ENCODE measurements at regions not wholly inside any gene's neighbourhood (a gene's known extent, or its start where the extent isn't known, plus 50 kb on each side); places are given as distances from the start of the nearest gene placed in this dataset.
A peak's percentile ranks its signal among the peaks of the same experiment; 100 is the strongest.
"Not testable (repeated sequence)": the region's sequence is repeated elsewhere in the genome, so short reads cannot be mapped to it uniquely, and the experiment has no call there.

GRCh38 chr15:44817797-44818196 lies 81.5 kb downstream of the TRIM69 start:
- H3K4me3 ChIP-seq (replicated peaks; ENCODE audit: low read depth, low read length); DNase-seq (ENCODE audit: low read depth): not testable (repeated sequence)

GRCh38 chr15:44819331-44819987 lies 83.1 kb downstream of the TRIM69 start:
- DNase-seq (ENCODE audit: low read depth): peak; percentile 52
- not testable (repeated sequence) for H3K4me3 ChIP-seq (replicated peaks; ENCODE audit: low read depth, low read length)

GRCh38 chr15:44820535-44820934 lies 84.2 kb downstream of the TRIM69 start:
- H3K4me3 ChIP-seq (replicated peaks; ENCODE audit: low read depth, low read length): not testable (repeated sequence)
- peak; percentile 27 for DNase-seq (ENCODE audit: low read depth)

- DNase-seq (ENCODE audit: low read depth): peak; percentile 9
- H3K4me3 ChIP-seq (replicated peaks; ENCODE audit: low read depth, low read length): not testable (repeated sequence)
These were observed 84.6 kb downstream of the TRIM69 start for GRCh38 chr15:44820967-44821366.

- DNase-seq (ENCODE audit: low read depth); H3K4me3 ChIP-seq (replicated peaks; ENCODE audit: low read depth, low read length): not testable (repeated sequence)
These were observed 88.2 kb downstream of the TRIM69 start for GRCh38 chr15:44824277-44825145.

GRCh38 chr15:44826583-44826982 lies 90.3 kb downstream of the TRIM69 start:
- DNase-seq (ENCODE audit: low read depth): not testable (repeated sequence)

GRCh38 chr15:44828229-44828914 lies 92.0 kb downstream of the TRIM69 start:
- DNase-seq (ENCODE audit: low read depth); H3K4me3 ChIP-seq (replicated peaks; ENCODE audit: low read depth, low read length): not testable (repeated sequence)

More at GRCh38 chr15:44826583-44826982, 90.3 kb downstream of the TRIM69 start:
- H3K4me3 ChIP-seq (replicated peaks; ENCODE audit: low read depth, low read length): not testable (repeated sequence)

GRCh38 chr15:44829150-44829549 lies 92.8 kb downstream of the TRIM69 start:
- H3K4me3 ChIP-seq (replicated peaks; ENCODE audit: low read depth, low read length); DNase-seq (ENCODE audit: low read depth): not testable (repeated sequence)

GRCh38 chr15:44830692-44831408 lies 94.5 kb downstream of the TRIM69 start:
- not testable (repeated sequence) for H3K4me3 ChIP-seq (replicated peaks; ENCODE audit: low read depth, low read length)
- peak; percentile 23 for DNase-seq (ENCODE audit: low read depth)

- H3K4me3 ChIP-seq (replicated peaks; ENCODE audit: low read depth, low read length); DNase-seq (ENCODE audit: low read depth): not testable (repeated sequence)
These were observed 95.0 kb downstream of the TRIM69 start for GRCh38 chr15:44831409-44831741.

- DNase-seq (ENCODE audit: low read depth); H3K4me3 ChIP-seq (replicated peaks; ENCODE audit: low read depth, low read length): not testable (repeated sequence)
These were observed 95.8 kb downstream of the TRIM69 start for GRCh38 chr15:44832133-44832532.

- DNase-seq (ENCODE audit: low read depth); H3K4me3 ChIP-seq (replicated peaks; ENCODE audit: low read depth, low read length): not testable (repeated sequence)
These were observed 96.8 kb downstream of the TRIM69 start for GRCh38 chr15:44833081-44833480.

GRCh38 chr15:44833761-44834160 lies 97.4 kb downstream of the TRIM69 start:
- not testable (repeated sequence) for H3K4me3 ChIP-seq (replicated peaks; ENCODE audit: low read depth, low read length); DNase-seq (ENCODE audit: low read depth)

GRCh38 chr15:44835082-44835481 lies 98.8 kb downstream of the TRIM69 start:
- not testable (repeated sequence) for H3K4me3 ChIP-seq (replicated peaks; ENCODE audit: low read depth, low read length); DNase-seq (ENCODE audit: low read depth)

Data from fibroblast of pulmonary artery (primary cell).